ENCODE measurements at regions not wholly inside any gene's neighbourhood (a gene's known extent, or its start where the extent isn't known, plus 50 kb on each side); places are given as distances from the start of the nearest gene placed in this dataset.

DNA sequence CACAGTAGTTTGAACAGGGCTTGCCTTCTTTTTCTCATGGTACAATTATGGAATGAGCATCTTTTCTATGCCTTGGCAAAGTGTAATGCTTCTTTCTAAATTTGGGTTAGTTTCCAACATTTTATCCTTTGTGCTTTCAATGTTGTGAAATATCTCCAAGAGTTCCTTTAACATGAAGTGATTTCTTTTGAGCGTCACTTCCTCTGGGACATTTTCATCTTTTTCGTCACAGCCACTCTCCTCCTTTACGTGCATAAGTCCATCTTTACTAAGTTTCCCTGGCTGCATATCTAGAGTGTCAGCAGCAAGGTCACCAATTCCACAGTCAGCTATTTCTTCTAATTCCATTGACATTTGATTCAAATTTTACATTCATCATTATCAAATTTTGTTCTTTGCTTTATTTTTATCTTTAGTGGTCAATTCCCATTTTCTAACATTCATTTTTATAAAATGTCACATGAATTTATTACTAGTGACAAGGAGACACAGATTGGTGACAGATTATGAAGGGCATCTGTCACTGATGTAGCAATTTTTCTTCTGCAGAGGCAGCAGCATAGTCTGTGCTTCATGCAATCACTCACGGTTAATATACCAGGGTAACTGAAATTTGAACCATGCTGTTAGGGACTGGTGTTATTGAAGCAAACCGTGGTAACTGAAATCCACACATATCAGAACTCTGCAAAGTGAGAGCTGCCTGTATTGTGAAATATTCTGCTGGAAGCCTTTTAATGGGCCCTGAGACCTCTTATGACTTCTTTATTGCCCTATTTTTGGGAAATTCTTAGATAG lies 126.5 kb upstream of the THBS1 start:
- WGBS, 3 donors: 62 to 74% (median 68%) methylated on average over 5 of the region's 5 CpGs
- no peak for DNase-seq
- H3K27ac ChIP-seq (ENCODE audit: low read depth in 1 of 3, low read length in 2 of 3): peak overlapping the region in 1 of 3 donors; percentile 65
- H3K36me3 ChIP-seq (ENCODE audit: control insufficient read depth in 3 of 3, insufficient read depth in 2 of 3, low read depth in 1 of 3, low read length in 3 of 3): no peaks in the 10 kb centered on the region
- H3K9me3 ChIP-seq (ENCODE audit: control insufficient read depth in 2 of 2, insufficient read depth in 1 of 2, low read depth in 1 of 2, low read length in 1 of 2): no peaks in the 10 kb centered on the region
- no peaks in the 10 kb centered on the region for H3K27me3 ChIP-seq (ENCODE audit: control insufficient read depth in 3 of 3, insufficient read depth in 3 of 3, low read length in 3 of 3)
- no peak overlapping the region for H3K4me3 ChIP-seq (ENCODE audit: low read depth in 1 of 3, low read length in 3 of 3)
- no peak for FAIRE-seq
- no peaks in the 10 kb centered on the region for H3K4me1 ChIP-seq (ENCODE audit: control insufficient read depth in 3 of 3, insufficient read depth in 2 of 3, low read depth in 1 of 3, low read length in 2 of 3)

GRCh38 chr15:39455471-39455991 lies 125.3 kb upstream of the THBS1 start:
- H3K27me3 ChIP-seq (ENCODE audit: control insufficient read depth in 3 of 3, insufficient read depth in 3 of 3, low read length in 3 of 3): no peaks in the 10 kb centered on the region
- H3K27ac ChIP-seq (ENCODE audit: low read depth in 1 of 3, low read length in 2 of 3): no peak overlapping the region
- no peak for FAIRE-seq
- WGBS, 3 donors: 41 to 60% (median 50%) methylated on average over 5 of the region's 5 CpGs
- no peak overlapping the region for H3K4me3 ChIP-seq (ENCODE audit: low read depth in 1 of 3, low read length in 3 of 3)
- peak; percentile 12 to 32 for DNase-seq
- H3K36me3 ChIP-seq (ENCODE audit: control insufficient read depth in 3 of 3, insufficient read depth in 2 of 3, low read depth in 1 of 3, low read length in 3 of 3): no peaks in the 10 kb centered on the region
- H3K4me1 ChIP-seq (ENCODE audit: control insufficient read depth in 3 of 3, insufficient read depth in 2 of 3, low read depth in 1 of 3, low read length in 2 of 3): no peaks in the 10 kb centered on the region
- no peaks in the 10 kb centered on the region for H3K9me3 ChIP-seq (ENCODE audit: control insufficient read depth in 2 of 2, insufficient read depth in 1 of 2, low read depth in 1 of 2, low read length in 1 of 2)

DNA sequence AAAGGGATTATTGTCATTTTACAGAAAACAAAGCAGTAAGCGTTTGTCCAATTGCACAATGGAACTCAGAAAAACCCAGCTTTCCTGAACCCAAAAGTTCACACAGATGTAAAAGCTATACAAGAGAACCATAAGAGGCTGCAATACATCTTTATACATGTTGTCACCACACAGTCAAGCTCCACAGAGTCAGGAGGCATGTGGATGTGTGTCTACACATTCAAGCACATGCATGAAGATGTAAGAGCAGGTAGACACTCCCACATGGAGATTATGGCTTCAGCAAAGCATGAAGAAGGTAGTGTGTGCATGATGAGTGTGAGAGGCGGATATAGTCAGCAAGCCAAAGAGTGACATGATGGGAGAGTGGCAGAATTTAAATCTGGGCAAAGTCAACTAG lies 124.7 kb upstream of the THBS1 start:
- H3K9me3 ChIP-seq (ENCODE audit: control insufficient read depth in 2 of 2, insufficient read depth in 1 of 2, low read depth in 1 of 2, low read length in 1 of 2): no peaks in the 10 kb centered on the region
- FAIRE-seq (no peak), DNase-seq (no peak)
- H3K4me3 ChIP-seq (ENCODE audit: low read depth in 1 of 3, low read length in 3 of 3): no peak overlapping the region
- H3K4me1 ChIP-seq (ENCODE audit: control insufficient read depth in 3 of 3, insufficient read depth in 2 of 3, low read depth in 1 of 3, low read length in 2 of 3): no peaks in the 10 kb centered on the region
- H3K27me3 ChIP-seq (ENCODE audit: control insufficient read depth in 3 of 3, insufficient read depth in 3 of 3, low read length in 3 of 3): no peaks in the 10 kb centered on the region
- no peaks in the 10 kb centered on the region for H3K36me3 ChIP-seq (ENCODE audit: control insufficient read depth in 3 of 3, insufficient read depth in 2 of 3, low read depth in 1 of 3, low read length in 3 of 3)
- 91 to 95% (median 92%) methylated on average over 2 of the region's 2 CpGs for WGBS, 3 donors
- H3K27ac ChIP-seq (ENCODE audit: low read depth in 1 of 3, low read length in 2 of 3): no peak overlapping the region

DNA sequence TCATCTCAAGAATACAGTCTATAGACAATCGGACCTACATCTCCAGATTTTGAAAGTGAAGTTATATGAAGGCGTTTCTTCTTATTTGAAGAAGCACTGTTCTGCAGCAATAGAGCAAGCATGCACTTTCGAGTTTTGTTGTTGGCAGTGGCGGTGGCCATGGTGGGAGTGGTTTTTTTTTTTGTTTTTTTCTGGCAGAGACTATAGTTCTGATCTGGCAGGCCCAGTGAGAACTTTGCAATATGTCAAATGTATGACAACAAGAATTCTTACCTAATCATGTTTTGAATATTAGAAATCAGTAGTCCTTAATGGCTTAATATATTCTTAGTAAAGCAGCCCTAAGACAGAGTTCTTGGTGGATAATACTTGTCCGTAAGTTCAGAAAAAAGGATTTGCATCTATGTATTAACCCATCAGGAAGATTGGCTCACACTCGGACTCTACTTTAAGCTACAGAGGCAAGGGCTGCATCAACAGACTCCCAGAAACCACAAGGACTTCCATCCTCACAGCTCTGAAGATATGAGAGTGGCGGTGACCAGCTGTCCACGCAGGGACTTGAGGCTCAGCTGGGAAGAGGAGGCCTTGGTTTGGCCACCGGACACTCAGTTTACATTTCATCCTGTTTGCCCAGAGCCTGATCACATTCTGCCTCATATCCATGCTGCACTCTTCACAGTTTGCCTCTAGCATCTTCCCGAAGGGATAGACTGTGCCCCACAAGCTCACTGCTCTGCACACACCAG lies 124.1 kb upstream of the THBS1 start:
- 85 to 87% (median 86%) methylated on average over 10 of the region's 10 CpGs for WGBS, 3 donors
- Histone ChIP-seq H3K36me3 (ENCODE audit: control insufficient read depth in 3 of 3, insufficient read depth in 2 of 3, low read depth in 1 of 3, low read length in 3 of 3) (no peaks in the 10 kb centered on the region), H3K27ac (ENCODE audit: low read depth in 1 of 3, low read length in 2 of 3) (no peak overlapping the region), H3K4me3 (ENCODE audit: low read depth in 1 of 3, low read length in 3 of 3) (no peak overlapping the region), H3K4me1 (ENCODE audit: control insufficient read depth in 3 of 3, insufficient read depth in 2 of 3, low read depth in 1 of 3, low read length in 2 of 3) (no peaks in the 10 kb centered on the region), H3K9me3 (ENCODE audit: control insufficient read depth in 2 of 2, insufficient read depth in 1 of 2, low read depth in 1 of 2, low read length in 1 of 2) (no peaks in the 10 kb centered on the region), H3K27me3 (ENCODE audit: control insufficient read depth in 3 of 3, insufficient read depth in 3 of 3, low read length in 3 of 3) (no peaks in the 10 kb centered on the region)
- FAIRE-seq (no peak), DNase-seq (no peak)

GRCh38 chr15:39458131-39458530 lies 122.7 kb upstream of the THBS1 start:
- Histone ChIP-seq H3K27ac (ENCODE audit: low read depth in 1 of 3, low read length in 2 of 3) (no peak overlapping the region), H3K36me3 (ENCODE audit: control insufficient read depth in 3 of 3, insufficient read depth in 2 of 3, low read depth in 1 of 3, low read length in 3 of 3) (no peaks in the 10 kb centered on the region), H3K27me3 (ENCODE audit: control insufficient read depth in 3 of 3, insufficient read depth in 3 of 3, low read length in 3 of 3) (no peaks in the 10 kb centered on the region), H3K4me1 (ENCODE audit: control insufficient read depth in 3 of 3, insufficient read depth in 2 of 3, low read depth in 1 of 3, low read length in 2 of 3) (no peaks in the 10 kb centered on the region), H3K4me3 (ENCODE audit: low read depth in 1 of 3, low read length in 3 of 3) (no peak overlapping the region), H3K9me3 (ENCODE audit: control insufficient read depth in 2 of 2, insufficient read depth in 1 of 2, low read depth in 1 of 2, low read length in 1 of 2) (no peaks in the 10 kb centered on the region)
- FAIRE-seq (no peak), DNase-seq (no peak)
- WGBS, 3 donors: 91 to 96% (median 94%) methylated on average over 3 of the region's 3 CpGs

GRCh38 chr15:39459548-39459947 lies 121.3 kb upstream of the THBS1 start:
- no peak for FAIRE-seq
- H3K4me1 ChIP-seq (ENCODE audit: control insufficient read depth in 3 of 3, insufficient read depth in 2 of 3, low read depth in 1 of 3, low read length in 2 of 3): no peaks in the 10 kb centered on the region
- H3K27ac ChIP-seq (ENCODE audit: low read depth in 1 of 3, low read length in 2 of 3): no peak overlapping the region
- no peak overlapping the region for H3K4me3 ChIP-seq (ENCODE audit: low read depth in 1 of 3, low read length in 3 of 3)
- no peaks in the 10 kb centered on the region for H3K9me3 ChIP-seq (ENCODE audit: control insufficient read depth in 2 of 2, insufficient read depth in 1 of 2, low read depth in 1 of 2, low read length in 1 of 2)
- WGBS, 3 donors: 60 to 73% (median 62%) methylated on average over 1 of the region's 1 CpG
- H3K36me3 ChIP-seq (ENCODE audit: control insufficient read depth in 3 of 3, insufficient read depth in 2 of 3, low read depth in 1 of 3, low read length in 3 of 3): no peaks in the 10 kb centered on the region
- no peaks in the 10 kb centered on the region for H3K27me3 ChIP-seq (ENCODE audit: control insufficient read depth in 3 of 3, insufficient read depth in 3 of 3, low read length in 3 of 3)
- DNase-seq: no peak

- FAIRE-seq (no peak), DNase-seq (no peak)
- H3K27me3 ChIP-seq (ENCODE audit: control insufficient read depth in 3 of 3, insufficient read depth in 3 of 3, low read length in 3 of 3): no peaks in the 10 kb centered on the region
- no peak overlapping the region for H3K27ac ChIP-seq (ENCODE audit: low read depth in 1 of 3, low read length in 2 of 3)
- no peak overlapping the region for H3K4me3 ChIP-seq (ENCODE audit: low read depth in 1 of 3, low read length in 3 of 3)
- no peaks in the 10 kb centered on the region for H3K36me3 ChIP-seq (ENCODE audit: control insufficient read depth in 3 of 3, insufficient read depth in 2 of 3, low read depth in 1 of 3, low read length in 3 of 3)
- no peaks in the 10 kb centered on the region for H3K4me1 ChIP-seq (ENCODE audit: control insufficient read depth in 3 of 3, insufficient read depth in 2 of 3, low read depth in 1 of 3, low read length in 2 of 3)
- WGBS, 3 donors: 83 to 93% (median 89%) methylated on average over 7 of the region's 7 CpGs
- no peaks in the 10 kb centered on the region for H3K9me3 ChIP-seq (ENCODE audit: control insufficient read depth in 2 of 2, insufficient read depth in 1 of 2, low read depth in 1 of 2, low read length in 1 of 2)
Measured at GRCh38 chr15:39460748-39461147, 120.1 kb upstream of the THBS1 start.

DNA sequence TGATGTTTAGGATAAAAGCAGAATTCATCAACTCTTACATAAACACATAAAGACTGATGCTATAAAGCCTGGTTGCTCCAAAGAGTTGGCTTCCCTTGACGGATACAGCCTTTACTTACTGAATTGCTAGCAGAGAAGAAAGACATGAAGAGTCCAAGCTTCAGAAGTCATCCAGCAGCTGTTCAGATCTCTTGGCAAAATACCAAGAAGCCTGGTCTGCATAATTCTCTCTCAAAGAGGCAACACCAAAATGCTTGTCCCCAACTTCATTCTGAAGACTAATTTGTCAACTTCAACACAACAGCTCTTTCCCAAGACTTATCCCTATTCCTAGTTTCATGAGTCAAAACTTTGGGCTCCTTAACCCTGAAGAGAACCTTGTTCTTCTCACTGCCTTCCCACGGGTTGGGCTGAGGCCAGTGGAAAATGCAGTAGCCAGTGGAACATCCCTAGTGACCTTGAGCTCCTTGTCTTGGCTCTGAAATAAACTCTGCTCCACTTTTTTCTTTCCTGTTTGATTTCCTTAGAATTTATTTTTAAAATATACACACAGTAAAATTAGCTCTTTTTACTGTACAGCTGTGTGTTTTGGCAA lies 119.2 kb upstream of the THBS1 start:
- Histone ChIP-seq H3K27me3 (ENCODE audit: control insufficient read depth in 3 of 3, insufficient read depth in 3 of 3, low read length in 3 of 3) (no peaks in the 10 kb centered on the region), H3K9me3 (ENCODE audit: control insufficient read depth in 2 of 2, insufficient read depth in 1 of 2, low read depth in 1 of 2, low read length in 1 of 2) (no peaks in the 10 kb centered on the region), H3K27ac (ENCODE audit: low read depth in 1 of 3, low read length in 2 of 3) (no peak overlapping the region), H3K4me3 (ENCODE audit: low read depth in 1 of 3, low read length in 3 of 3) (no peak overlapping the region), H3K36me3 (ENCODE audit: control insufficient read depth in 3 of 3, insufficient read depth in 2 of 3, low read depth in 1 of 3, low read length in 3 of 3) (no peaks in the 10 kb centered on the region), H3K4me1 (ENCODE audit: control insufficient read depth in 3 of 3, insufficient read depth in 2 of 3, low read depth in 1 of 3, low read length in 2 of 3) (no peaks in the 10 kb centered on the region)
- 47 to 57% (median 53%) methylated on average over 2 of the region's 2 CpGs for WGBS, 3 donors
- DNase-seq: no peak
- no peak for FAIRE-seq

All from small intestine (tissue), 7 donors.